IMR-90 (cell line): ENCODE measurements at regions not wholly inside any gene's neighbourhood (a gene's known extent, or its start where the extent isn't known, plus 50 kb on each side); places are given as distances from the start of the nearest gene placed in this dataset.

Experiments used
- ATAC-seq: fragments of 200-7000 bp; cut with Tn5 transposase; 2 replicates; pipeline ENCODE4 v1.9.1; 2020; ENCODE audit warnings: low read depth, mild to moderate bottlenecking, moderate library complexity
- BruUV-seq: library from RNA; stranded (reverse); fragments of 400-500 nt; replicated peaks from 2 replicates; lab custom pipeline; 2021; lab: Mats Ljungman, UMichigan
- CTCF ChIA-PET: fragments of 300-600 bp; formaldehyde crosslinking; extraction: SDS; loops from one replicate; lab custom pipeline; 2021; ENCODE audit warnings: antibody characterized with exemption; lab: Yijun Ruan, JAX
- POLR2A ChIA-PET: fragments of 300-600 bp; sonication (Branson Sonifier 250); formaldehyde crosslinking; loops from one replicate; lab custom pipeline; 2022; ENCODE audit warnings: antibody characterized with exemption; ENCODE audit not compliant: unreplicated experiment; lab: Charles Lee
- DNase-seq: peaks from one replicate; pipeline ENCODE4 v3.0.0; 2013
- H2AFZ ChIP-seq: replicated peaks from 2 replicates; pipeline ENCODE3; 2013; ENCODE audit warnings: low read length, mild to moderate bottlenecking; ENCODE audit not compliant: poor library complexity
- H2AK5ac ChIP-seq: 2 replicates; pipeline ENCODE4 v1.6.1; 2013; ENCODE audit warnings: low read depth, low read length, inconsistent platforms
- H2AK9ac ChIP-seq: replicated peaks from 2 replicates; pipeline ENCODE3; 2013; ENCODE audit warnings: mild to moderate bottlenecking, low read depth, low read length, moderate library complexity; ENCODE audit not compliant: poor library complexity
- H2BK120ac ChIP-seq: 2 replicates; pipeline ENCODE4 v1.6.1; 2013; ENCODE audit warnings: low read depth, low read length, inconsistent platforms
- H2BK15ac ChIP-seq: 3 replicates; pipeline ENCODE4 v1.6.1; 2013; ENCODE audit warnings: low read depth, low read length, inconsistent platforms
- H2BK20ac ChIP-seq: 2 replicates; pipeline ENCODE4 v1.6.1; 2013; ENCODE audit warnings: low read depth, mild to moderate bottlenecking, inconsistent platforms, low read length, moderate library complexity
- H2BK5ac ChIP-seq: 2 replicates; pipeline ENCODE4 v1.6.1; 2013; ENCODE audit warnings: mild to moderate bottlenecking, low read depth, low read length, inconsistent platforms; ENCODE audit not compliant: poor library complexity, severe bottlenecking
- H3K14ac ChIP-seq: replicated peaks from 2 replicates; pipeline ENCODE4 v1.6.1; 2013; ENCODE audit warnings: low read depth, low read length, inconsistent platforms
- H3K18ac ChIP-seq: 2 replicates; pipeline ENCODE4 v1.6.1; 2013; ENCODE audit warnings: low read depth, low read length, control low read depth
- H3K23ac ChIP-seq: 2 replicates; pipeline ENCODE4 v1.6.1; 2013; ENCODE audit warnings: low read depth, low read length, inconsistent platforms
- H3K27ac ChIP-seq: 2 replicates; pipeline ENCODE4 v1.5.1; 2013; ENCODE audit warnings: mild to moderate bottlenecking, control low read depth, low read length; ENCODE audit not compliant: insufficient read depth
- H3K27me3 ChIP-seq: 2 replicates; pipeline ENCODE4 v1.6.1; 2013; ENCODE audit warnings: low read length; ENCODE audit not compliant: control insufficient read depth, insufficient read depth
- H3K36me3 ChIP-seq: 2 replicates; pipeline ENCODE4 v1.6.1; 2013; ENCODE audit warnings: low read length, mixed read lengths; ENCODE audit not compliant: control insufficient read depth, insufficient read depth
- H3K4ac ChIP-seq: 2 replicates; pipeline ENCODE4 v1.6.1; 2013; ENCODE audit warnings: low read depth, low read length, inconsistent platforms
- H3K4me1 ChIP-seq: 2 replicates; pipeline ENCODE4 v1.6.1; 2013; ENCODE audit warnings: low read length, mixed read lengths; ENCODE audit not compliant: control insufficient read depth, insufficient read depth
- H3K4me2 ChIP-seq: 2 replicates; pipeline ENCODE4 v1.6.1; 2013; ENCODE audit warnings: low read depth, mild to moderate bottlenecking, control low read depth, low read length, moderate library complexity
- H3K4me3 ChIP-seq: 2 replicates; pipeline ENCODE4 v1.5.1; 2013; ENCODE audit warnings: low read depth, mild to moderate bottlenecking, control low read depth, low read length, moderate library complexity; ENCODE audit not compliant: insufficient read depth
- H3K56ac ChIP-seq: 2 replicates; pipeline ENCODE4 v1.6.1; 2013; ENCODE audit warnings: low read length, inconsistent platforms; ENCODE audit not compliant: insufficient read depth; ENCODE audit errors: extremely low read depth
- H3K79me1 ChIP-seq, 2 experiments: 2 replicates each; pipeline ENCODE4 v1.6.1; 2013; ENCODE audit warnings: low read length in 2 of 2, inconsistent platforms in 1 of 2, low read depth in 1 of 2
- H3K9ac ChIP-seq: 2 replicates; pipeline ENCODE4 v1.6.1; 2013; ENCODE audit warnings: low read depth, low read length, control low read depth
- H3K9me1 ChIP-seq: 2 replicates; pipeline ENCODE4 v1.6.1; 2013; ENCODE audit warnings: low read length, inconsistent platforms; ENCODE audit not compliant: insufficient read depth
- H3K9me3 ChIP-seq: 2 replicates; pipeline ENCODE4 v1.6.1; 2013; ENCODE audit warnings: low read length; ENCODE audit not compliant: control insufficient read depth, insufficient read depth
- H4K20me1 ChIP-seq: 2 replicates; pipeline ENCODE4 v1.6.1; 2013; ENCODE audit warnings: low read length, inconsistent platforms; ENCODE audit not compliant: insufficient read depth
- H4K5ac ChIP-seq: 2 replicates; pipeline ENCODE4 v1.6.1; 2013; ENCODE audit warnings: mild to moderate bottlenecking, low read depth, low read length, control low read depth
- H4K8ac ChIP-seq, 2 experiments: 2 replicates each; pipeline ENCODE4 v1.6.1; 2013; ENCODE audit warnings: low read depth in 2 of 2, low read length in 2 of 2, control low read depth in 1 of 2, inconsistent platforms in 1 of 2
- H4K91ac ChIP-seq: 2 replicates; pipeline ENCODE4 v1.6.1; 2013; ENCODE audit warnings: low read depth, low read length, inconsistent platforms; ENCODE audit not compliant: insufficient read depth
- BHLHE40 ChIP-seq: fragments of 150-350 bp; IDR thresholded peaks from 2 replicates; pipeline ENCODE4 v1.6.1; 2016; ENCODE audit warnings: mild to moderate bottlenecking, low read depth, low read length
- CHD1 ChIP-seq: IDR thresholded peaks from 2 replicates; pipeline ENCODE4 v1.6.1; 2012; ENCODE audit warnings: low read depth, low read length, improper control_type of control experiment
- FOS ChIP-seq: fragments of 150-350 bp; IDR thresholded peaks from 2 replicates; pipeline ENCODE4 v1.6.1; 2016; ENCODE audit warnings: low read depth, low read length
- MAFK ChIP-seq: IDR thresholded peaks from 2 replicates; pipeline ENCODE4 v1.6.1; 2012; ENCODE audit warnings: low read depth, low read length, improper control_type of control experiment
- MAZ ChIP-seq: IDR thresholded peaks from 2 replicates; pipeline ENCODE4 v1.6.1; 2012; ENCODE audit warnings: low read depth, mild to moderate bottlenecking, low read length, improper control_type of control experiment, moderate library complexity, borderline replicate concordance
- MXI1 ChIP-seq: IDR thresholded peaks from 2 replicates; pipeline ENCODE4 v1.6.1; 2012; ENCODE audit warnings: low read depth, mild to moderate bottlenecking, low read length, moderate library complexity, borderline replicate concordance
- NFE2L2 ChIP-seq: fragments of 150-350 bp; IDR thresholded peaks from 2 replicates; pipeline ENCODE4 v1.6.1; 2016; ENCODE audit warnings: low read depth, mild to moderate bottlenecking, low read length
- POLR2A ChIP-seq: IDR thresholded peaks from 2 replicates; pipeline ENCODE4 v1.6.1; 2012; ENCODE audit warnings: mild to moderate bottlenecking, low read depth, low read length
- RAD21 ChIP-seq: IDR thresholded peaks from 2 replicates; pipeline ENCODE4 v1.6.1; 2012; ENCODE audit warnings: low read length, improper control_type of control experiment
- RCOR1 ChIP-seq: IDR thresholded peaks from 2 replicates; pipeline ENCODE4 v1.6.1; 2012; ENCODE audit warnings: mild to moderate bottlenecking, low read length, improper control_type of control experiment; ENCODE audit not compliant: insufficient replicate concordance
- SMC3 ChIP-seq: fragments of 150-350 bp; IDR thresholded peaks from 2 replicates; pipeline ENCODE4 v1.6.1; 2016; ENCODE audit warnings: low read depth, mild to moderate bottlenecking, antibody characterized with exemption, low read length, moderate library complexity
- WGBS, 2 experiments: methylation state at CpG; one replicate each; pipeline versions ENCODE4 v1.1.5 to v1.1.7; 2013; ENCODE audit warnings: missing lambda C conversion rate in 2 of 2; ENCODE audit not compliant: insufficient read length in 1 of 2; ENCODE audit errors: extremely low coverage in 2 of 2; 5-methylcytosine and 5-hydroxymethylcytosine counted together
- dilution Hi-C: fragments of 300-500 bp; cut with HindIII; formaldehyde crosslinking; loops from one replicate; pipeline ENCODE4 v1.14.3; 2018; ENCODE audit warnings: low sequenced_read_pairs; ENCODE audit not compliant: unreplicated experiment
- in situ Hi-C: fragments of 300-500 bp; cut with MboI; formaldehyde crosslinking; loops from 3 replicates; pipeline ENCODE4 v1.14.3; 2019; ENCODE audit warnings: low sequenced_read_pairs, inconsistent platforms, mixed read lengths
- intact Hi-C: fragments of 100-400 bp; cut with micrococcal nuclease; formaldehyde crosslinking; loops from 2 replicates; pipeline ENCODE4 v1.10.0; 2022
- TF ChIP-seq, protein P1 (sequence below): fragments of 150-350 bp; IDR thresholded peaks from 2 replicates; pipeline ENCODE4 v1.6.1; 2017; ENCODE audit warnings: mild to moderate bottlenecking, antibody characterized with exemption, low read length, low read depth
- TF ChIP-seq, protein P2 (sequence below): fragments of 150-350 bp; IDR thresholded peaks from 2 replicates; pipeline ENCODE4 v1.6.1; 2016; ENCODE audit warnings: low read depth, mild to moderate bottlenecking, low read length, moderate library complexity, borderline replicate concordance

GRCh38 chr5:57550132-57550531, 67.5 kb upstream of the ACTBL2 start:
- BruUV-seq = no TSS peak
- Histone ChIP-seq H3K14ac (no peak overlapping the region), H3K27me3 (no peaks in the 10 kb centered on the region), H4K20me1 (no peaks in the 10 kb centered on the region), H3K9me1 (no peaks in the 10 kb centered on the region), H3K56ac (no peak overlapping the region), H3K9ac (no peak overlapping the region), H2AK5ac (0 out of 2 replicates have a peak overlapping the region, but pooled peaks have one; percentile 1), H3K23ac (no peak overlapping the region), H3K4ac (no peak overlapping the region), H3K9me3 (no peaks in the 10 kb centered on the region), H2BK120ac (no peak overlapping the region), H3K36me3 (no peaks in the 10 kb centered on the region), H3K27ac (no peak overlapping the region), H3K79me1 (no peaks in the 10 kb centered on the region), H4K5ac (no peak overlapping the region), H3K4me3 (no peak overlapping the region), H3K4me2 (no peak overlapping the region), H3K4me1 (peaks cover 2% of the 10 kb centered on the region; the same call in 1 of the 2 replicates), H3K18ac (no peak overlapping the region), H2AK9ac (no peak overlapping the region), H2AFZ (no peak overlapping the region), H4K8ac (no peak overlapping the region), H2BK5ac (no peak overlapping the region), H2BK15ac (no peak overlapping the region; the same call in 2 of the 3 replicates), H4K91ac (no peak overlapping the region), H2BK20ac (no peak overlapping the region)
- POLR2A ChIA-PET = no interaction called here
- intact Hi-C loops (no loop called here), dilution Hi-C loops (no loop called here), in situ Hi-C loops (no loop called here)
- 67% methylated on average over 3 of the region's 6 CpGs; no CpG with 5 or more reads in 1 of the 2 experiments for WGBS, 2 experiments
- DNase-seq = no peak
- CTCF ChIA-PET = no interaction called here
- no peak for TF ChIP-seq FOS
- TF ChIP-seq RAD21 = no peak
- TF ChIP-seq CHD1 = no peak
- no peak for TF ChIP-seq POLR2A
- TF ChIP-seq SMC3 = no peak
- no peak for TF ChIP-seq MXI1
- no peak for TF ChIP-seq MAFK
- TF ChIP-seq, protein P1, sequence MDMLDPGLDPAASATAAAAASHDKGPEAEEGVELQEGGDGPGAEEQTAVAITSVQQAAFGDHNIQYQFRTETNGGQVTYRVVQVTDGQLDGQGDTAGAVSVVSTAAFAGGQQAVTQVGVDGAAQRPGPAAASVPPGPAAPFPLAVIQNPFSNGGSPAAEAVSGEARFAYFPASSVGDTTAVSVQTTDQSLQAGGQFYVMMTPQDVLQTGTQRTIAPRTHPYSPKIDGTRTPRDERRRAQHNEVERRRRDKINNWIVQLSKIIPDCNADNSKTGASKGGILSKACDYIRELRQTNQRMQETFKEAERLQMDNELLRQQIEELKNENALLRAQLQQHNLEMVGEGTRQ = no peak
- no peak for TF ChIP-seq BHLHE40
- TF ChIP-seq, protein P2, sequence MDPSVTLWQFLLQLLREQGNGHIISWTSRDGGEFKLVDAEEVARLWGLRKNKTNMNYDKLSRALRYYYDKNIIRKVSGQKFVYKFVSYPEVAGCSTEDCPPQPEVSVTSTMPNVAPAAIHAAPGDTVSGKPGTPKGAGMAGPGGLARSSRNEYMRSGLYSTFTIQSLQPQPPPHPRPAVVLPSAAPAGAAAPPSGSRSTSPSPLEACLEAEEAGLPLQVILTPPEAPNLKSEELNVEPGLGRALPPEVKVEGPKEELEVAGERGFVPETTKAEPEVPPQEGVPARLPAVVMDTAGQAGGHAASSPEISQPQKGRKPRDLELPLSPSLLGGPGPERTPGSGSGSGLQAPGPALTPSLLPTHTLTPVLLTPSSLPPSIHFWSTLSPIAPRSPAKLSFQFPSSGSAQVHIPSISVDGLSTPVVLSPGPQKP = no peak
- TF ChIP-seq RCOR1 = no peak
- no peak for TF ChIP-seq MAZ
- no peak for TF ChIP-seq NFE2L2
- no peak for ATAC-seq
